ENCODE measurements at regions not wholly inside any gene's neighbourhood (a gene's known extent, or its start where the extent isn't known, plus 50 kb on each side); places are given as distances from the start of the nearest gene placed in this dataset.

- no peak for DNase-seq (ENCODE audit: low read depth)
- no peak for TF ChIP-seq CTCF (IDR thresholded peaks at IDR 0.05; ENCODE audit: low read depth, low read length, missing control alignments)
- in situ Hi-C loops (cut with HindIII; ENCODE audit: low sequenced_read_pairs), result no loop called here
- no peak overlapping the region for H3K4me3 ChIP-seq (ENCODE audit: low read depth, low read length)
Observed at GRCh38 chr21:26683996-26684395, 110.9 kb upstream of the CYYR1 start.

DNA sequence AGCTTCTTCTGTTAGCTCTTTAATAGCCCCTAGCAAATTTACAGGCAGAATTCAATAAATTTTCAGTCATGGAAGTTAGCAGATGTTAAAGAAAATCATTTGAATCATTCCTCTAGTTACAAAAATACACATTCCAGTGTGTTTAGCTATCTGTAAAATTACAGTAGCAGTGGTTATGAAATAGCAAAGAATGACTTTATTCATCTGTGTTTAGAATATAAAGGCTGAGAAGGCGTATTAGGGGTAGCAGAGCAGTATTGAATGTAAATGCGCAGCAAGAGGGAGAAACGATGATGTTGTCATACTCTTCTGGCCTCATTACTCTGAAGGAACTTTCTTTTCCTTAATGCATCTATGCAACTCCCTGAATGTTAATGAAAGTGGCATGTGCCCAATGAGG is 106.2 kb upstream of the CYYR1 start:
- TF ChIP-seq CTCF (IDR thresholded peaks at IDR 0.05; ENCODE audit: low read depth, low read length, missing control alignments), result no peak
- no peak overlapping the region for H3K4me3 ChIP-seq (ENCODE audit: low read depth, low read length)
- in situ Hi-C loops (cut with HindIII; ENCODE audit: low sequenced_read_pairs), result no loop called here
- DNase-seq (ENCODE audit: low read depth), result no peak

GRCh38 chr21:26674323-26674722 is 101.2 kb upstream of the CYYR1 start:
- H3K4me3 ChIP-seq (ENCODE audit: low read depth, low read length), result no peak overlapping the region
- no peak for DNase-seq (ENCODE audit: low read depth)
- in situ Hi-C loops (cut with HindIII; ENCODE audit: low sequenced_read_pairs), result no loop called here
- TF ChIP-seq CTCF (IDR thresholded peaks at IDR 0.05; ENCODE audit: low read depth, low read length, missing control alignments), result no peak

GRCh38 chr21:26669215-26669764 is 96.2 kb upstream of the CYYR1 start:
- no peak overlapping the region for H3K4me3 ChIP-seq (ENCODE audit: low read depth, low read length)
- no peak for DNase-seq (ENCODE audit: low read depth)
- TF ChIP-seq CTCF (IDR thresholded peaks at IDR 0.05; ENCODE audit: low read depth, low read length, missing control alignments), result no peak
- in situ Hi-C loops (cut with HindIII; ENCODE audit: low sequenced_read_pairs), result no loop called here

GRCh38 chr21:26659757-26660156 is 86.7 kb upstream of the CYYR1 start:
- DNase-seq (ENCODE audit: low read depth), result no peak
- TF ChIP-seq CTCF (IDR thresholded peaks at IDR 0.05; ENCODE audit: low read depth, low read length, missing control alignments), result no peak
- in situ Hi-C loops (cut with HindIII; ENCODE audit: low sequenced_read_pairs), result no loop called here
- H3K4me3 ChIP-seq (ENCODE audit: low read depth, low read length), result no peak overlapping the region

- in situ Hi-C loops (cut with HindIII; ENCODE audit: low sequenced_read_pairs), result no loop called here
- no peak for TF ChIP-seq CTCF (IDR thresholded peaks at IDR 0.05; ENCODE audit: low read depth, low read length, missing control alignments)
Observed at GRCh38 chr21:26659182-26659581, 86.1 kb upstream of the CYYR1 start.

GRCh38 chr21:26655460-26655859 is 82.4 kb upstream of the CYYR1 start:
- TF ChIP-seq CTCF (IDR thresholded peaks at IDR 0.05; ENCODE audit: low read depth, low read length, missing control alignments), result no peak
- in situ Hi-C loops (cut with HindIII; ENCODE audit: low sequenced_read_pairs), result no loop called here
- no peak overlapping the region for H3K4me3 ChIP-seq (ENCODE audit: low read depth, low read length)
- DNase-seq (ENCODE audit: low read depth), result no peak

More at GRCh38 chr21:26659182-26659581, 86.1 kb upstream of the CYYR1 start:
- no peak overlapping the region for H3K4me3 ChIP-seq (ENCODE audit: low read depth, low read length)
- DNase-seq (ENCODE audit: low read depth), result no peak
